Endothelial cell (in vitro differentiated cells): ENCODE measurements at regions not wholly inside any gene's neighbourhood (a gene's known extent, or its start where the extent isn't known, plus 50 kb on each side); places are given as distances from the start of the nearest gene placed in this dataset.

Experiments
- DNase-seq: peaks from one replicate; pipeline ENCODE4 v3.0.0; 2021; ENCODE audit warnings: low spot score
- H3K27ac Mint-ChIP-seq: one replicate; pipeline ENCODE4 v1.8.0; 2021; ENCODE audit warnings: mixed read lengths, inconsistent platforms; ENCODE audit not compliant: unreplicated experiment
- H3K27me3 Mint-ChIP-seq: one replicate; pipeline ENCODE4 v1.8.0; 2021; ENCODE audit warnings: mild to moderate bottlenecking, moderate library complexity, mixed read lengths, inconsistent platforms; ENCODE audit not compliant: unreplicated experiment
- H3K36me3 Mint-ChIP-seq: one replicate; pipeline ENCODE4 v1.8.0; 2021; ENCODE audit warnings: mild to moderate bottlenecking, low read depth, mixed read lengths, inconsistent platforms; ENCODE audit not compliant: unreplicated experiment
- H3K4me1 Mint-ChIP-seq: one replicate; pipeline ENCODE4 v1.8.0; 2021; ENCODE audit warnings: mild to moderate bottlenecking, mixed read lengths, inconsistent platforms; ENCODE audit not compliant: unreplicated experiment
- H3K4me3 Mint-ChIP-seq: one replicate; pipeline ENCODE4 v1.8.0; 2021; ENCODE audit warnings: mild to moderate bottlenecking, mixed read lengths, inconsistent platforms; ENCODE audit not compliant: unreplicated experiment
- H3K9me3 Mint-ChIP-seq: one replicate; pipeline ENCODE4 v1.8.0; 2021; ENCODE audit warnings: mixed read lengths, inconsistent platforms; ENCODE audit not compliant: unreplicated experiment
- TF ChIP-seq, protein P1 (sequence below): fragments of 200-600 bp; sonication (generic); IDR thresholded peaks from one replicate; pipeline ENCODE4 v1.5.0; 2021; ENCODE audit warnings: antibody characterized with exemption; ENCODE audit not compliant: unreplicated experiment

GRCh38 chr2:236641051-236641726 lies 71.6 kb downstream of the ACKR3 start:
- DNase-seq: no peak
- Mint-ChIP-seq H3K9me3 (no peaks in the 10 kb centered on the region), H3K36me3 (peaks cover 8% of the 10 kb centered on the region), H3K4me1 (no peaks in the 10 kb centered on the region), H3K4me3 (no peak overlapping the region), H3K27ac (no peak overlapping the region), H3K27me3 (peaks cover 5% of the 10 kb centered on the region)
- TF ChIP-seq, protein P1, sequence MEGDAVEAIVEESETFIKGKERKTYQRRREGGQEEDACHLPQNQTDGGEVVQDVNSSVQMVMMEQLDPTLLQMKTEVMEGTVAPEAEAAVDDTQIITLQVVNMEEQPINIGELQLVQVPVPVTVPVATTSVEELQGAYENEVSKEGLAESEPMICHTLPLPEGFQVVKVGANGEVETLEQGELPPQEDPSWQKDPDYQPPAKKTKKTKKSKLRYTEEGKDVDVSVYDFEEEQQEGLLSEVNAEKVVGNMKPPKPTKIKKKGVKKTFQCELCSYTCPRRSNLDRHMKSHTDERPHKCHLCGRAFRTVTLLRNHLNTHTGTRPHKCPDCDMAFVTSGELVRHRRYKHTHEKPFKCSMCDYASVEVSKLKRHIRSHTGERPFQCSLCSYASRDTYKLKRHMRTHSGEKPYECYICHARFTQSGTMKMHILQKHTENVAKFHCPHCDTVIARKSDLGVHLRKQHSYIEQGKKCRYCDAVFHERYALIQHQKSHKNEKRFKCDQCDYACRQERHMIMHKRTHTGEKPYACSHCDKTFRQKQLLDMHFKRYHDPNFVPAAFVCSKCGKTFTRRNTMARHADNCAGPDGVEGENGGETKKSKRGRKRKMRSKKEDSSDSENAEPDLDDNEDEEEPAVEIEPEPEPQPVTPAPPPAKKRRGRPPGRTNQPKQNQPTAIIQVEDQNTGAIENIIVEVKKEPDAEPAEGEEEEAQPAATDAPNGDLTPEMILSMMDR: no peak

GRCh38 chr2:236642125-236642524 lies 72.5 kb downstream of the ACKR3 start:
- H3K27me3 Mint-ChIP-seq: peaks cover 5% of the 10 kb centered on the region
- DNase-seq: no peak
- peaks cover 8% of the 10 kb centered on the region for H3K36me3 Mint-ChIP-seq
- TF ChIP-seq, protein P1: no peak
- no peaks in the 10 kb centered on the region for H3K4me1 Mint-ChIP-seq
- H3K4me3 Mint-ChIP-seq: no peak overlapping the region
- no peak overlapping the region for H3K27ac Mint-ChIP-seq
- H3K9me3 Mint-ChIP-seq: no peaks in the 10 kb centered on the region

DNA sequence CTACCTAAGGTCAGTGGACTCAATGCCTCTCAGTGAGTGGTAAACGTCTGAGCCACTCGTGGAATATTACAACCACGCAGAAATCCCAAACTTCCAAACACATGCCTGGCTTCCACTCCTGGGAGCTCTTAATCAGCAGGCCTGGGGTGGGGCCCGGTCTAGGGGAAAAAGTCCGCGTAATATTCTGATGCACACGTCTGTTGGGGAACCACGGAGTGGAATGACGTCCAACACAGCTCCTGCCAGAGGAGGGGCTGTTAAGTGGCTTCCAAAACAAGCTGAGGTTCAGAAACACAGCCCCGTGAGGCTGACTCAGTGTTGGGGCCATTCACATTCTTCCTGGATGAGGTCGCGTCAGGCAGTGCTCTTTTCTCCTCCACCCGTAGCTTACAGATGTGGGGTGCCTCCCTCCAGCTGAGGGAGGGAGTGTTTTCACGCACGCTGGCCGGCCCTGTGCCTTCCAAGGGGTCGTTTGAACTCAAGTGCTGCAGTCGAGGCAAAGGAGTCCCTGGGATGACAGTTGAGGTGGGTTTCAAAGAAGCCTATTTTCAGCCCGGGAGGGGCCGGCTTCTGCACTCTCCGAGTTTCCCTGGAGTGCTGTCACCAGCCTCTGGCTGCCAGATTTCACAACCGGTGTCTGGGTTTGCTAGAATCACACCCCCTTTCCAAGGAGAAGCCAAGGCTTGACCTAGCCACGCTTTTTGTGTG lies 73.1 kb downstream of the ACKR3 start:
- Mint-ChIP-seq H3K9me3 (no peaks in the 10 kb centered on the region), H3K27ac (no peak overlapping the region), H3K36me3 (peaks cover 8% of the 10 kb centered on the region), H3K27me3 (peaks cover 5% of the 10 kb centered on the region), H3K4me3 (no peak overlapping the region), H3K4me1 (no peaks in the 10 kb centered on the region)
- no peak for DNase-seq
- TF ChIP-seq, protein P1: no peak

DNA sequence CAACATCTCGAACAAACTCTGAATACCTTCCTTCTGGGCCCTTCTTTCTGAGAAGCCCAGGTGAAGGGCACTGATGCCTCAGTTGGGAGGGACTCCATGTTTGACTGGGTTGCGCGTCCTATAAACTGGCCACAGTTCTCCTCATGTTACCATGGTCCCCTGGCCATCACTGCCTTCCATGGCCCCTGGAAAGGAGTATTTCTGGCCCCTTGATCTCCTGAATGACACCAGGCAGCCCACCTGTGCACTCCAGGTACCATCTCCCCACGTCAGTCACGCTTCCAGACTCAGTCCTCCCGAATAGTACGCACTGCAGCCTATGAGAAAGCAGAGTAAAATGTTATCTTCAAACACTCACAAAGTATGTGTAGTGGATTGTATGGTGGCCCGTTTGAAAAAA lies 73.9 kb downstream of the ACKR3 start:
- no peak for DNase-seq
- peaks cover 5% of the 10 kb centered on the region for H3K27me3 Mint-ChIP-seq
- peaks cover 8% of the 10 kb centered on the region for H3K36me3 Mint-ChIP-seq
- no peaks in the 10 kb centered on the region for H3K9me3 Mint-ChIP-seq
- H3K4me3 Mint-ChIP-seq: no peak overlapping the region
- H3K4me1 Mint-ChIP-seq: no peaks in the 10 kb centered on the region
- H3K27ac Mint-ChIP-seq: no peak overlapping the region
- TF ChIP-seq, protein P1: no peak

DNA sequence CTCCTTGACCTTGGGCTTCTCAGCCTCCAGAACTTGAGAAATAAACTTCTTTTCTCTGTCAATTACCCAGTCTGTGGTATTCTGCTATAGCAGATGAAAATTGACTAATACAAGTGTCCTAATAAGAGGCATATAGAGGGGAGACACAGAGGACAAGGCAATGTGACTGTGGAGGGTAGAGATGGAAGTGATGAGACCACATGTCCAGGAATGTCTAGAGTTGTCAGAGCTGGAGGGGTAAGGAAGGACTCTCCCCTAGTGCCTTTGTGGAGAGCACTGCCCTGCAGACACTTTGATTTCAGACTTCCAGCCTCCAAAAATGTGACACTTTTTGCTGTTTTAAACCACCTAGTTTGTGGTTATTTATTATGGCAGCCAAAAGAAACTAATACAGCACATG lies 74.4 kb downstream of the ACKR3 start:
- H3K4me1 Mint-ChIP-seq: no peaks in the 10 kb centered on the region
- H3K27ac Mint-ChIP-seq: no peak overlapping the region
- H3K9me3 Mint-ChIP-seq: no peaks in the 10 kb centered on the region
- TF ChIP-seq, protein P1: no peak
- peaks cover 8% of the 10 kb centered on the region for H3K36me3 Mint-ChIP-seq
- DNase-seq: no peak
- H3K4me3 Mint-ChIP-seq: no peak overlapping the region
- peaks cover 4% of the 10 kb centered on the region for H3K27me3 Mint-ChIP-seq
